A673 (cell line): ENCODE measurements at regions not wholly inside any gene's neighbourhood (a gene's known extent, or its start where the extent isn't known, plus 50 kb on each side); places are given as distances from the start of the nearest gene placed in this dataset.

Experiments used
- BruUV-seq: library from RNA; stranded (reverse); fragments of 400-500 nt; replicated peaks from 2 replicates; lab custom pipeline; 2021; lab: Mats Ljungman, UMichigan
- CTCF ChIA-PET: fragments of 300-600 bp; sonication (Branson Sonifier 250); formaldehyde crosslinking; loops from one replicate; lab custom pipeline; 2022; ENCODE audit warnings: antibody characterized with exemption; lab: Charles Lee
- POLR2A ChIA-PET: fragments of 300-600 bp; sonication (Branson Sonifier 250); formaldehyde crosslinking; loops from one replicate; lab custom pipeline; 2022; ENCODE audit warnings: antibody characterized with exemption; ENCODE audit not compliant: low non-redundant PET; lab: Charles Lee
- DNase-seq: peaks from one replicate; pipeline ENCODE4 v3.0.0-alpha.2; 2015; ENCODE audit warnings: low spot score
- H3K27ac ChIP-seq: fragments of 200-600 bp; sonication (generic); 2 replicates; pipeline ENCODE4 v1.5.1; 2016; ENCODE audit warnings: mixed run types, low read depth, mild to moderate bottlenecking, mixed read lengths, antibody characterized with exemption, low read length; ENCODE audit not compliant: poor library complexity, severe bottlenecking
- H3K27me3 ChIP-seq: fragments of 200-600 bp; sonication (generic); replicated peaks from 2 replicates; pipeline ENCODE4 v1.6.1; 2017; ENCODE audit warnings: mixed run types, low read depth, mild to moderate bottlenecking, mixed read lengths, antibody characterized with exemption, low read length; ENCODE audit not compliant: insufficient read depth, poor library complexity
- H3K36me3 ChIP-seq: fragments of 200-600 bp; sonication (generic); 2 replicates; pipeline ENCODE4 v1.6.1; 2016; ENCODE audit warnings: mixed run types, mild to moderate bottlenecking, mixed read lengths, antibody characterized with exemption, low read length; ENCODE audit not compliant: insufficient read depth, poor library complexity, severe bottlenecking
- H3K4me1 ChIP-seq: fragments of 200-600 bp; sonication (generic); 2 replicates; pipeline ENCODE4 v1.6.1; 2017; ENCODE audit warnings: mixed run types, mild to moderate bottlenecking, mixed read lengths, antibody characterized with exemption, low read length; ENCODE audit not compliant: insufficient read depth, poor library complexity, severe bottlenecking
- H3K4me3 ChIP-seq: fragments of 200-600 bp; sonication (generic); 2 replicates; pipeline ENCODE4 v1.5.1; 2016; ENCODE audit warnings: low read depth, mixed run types, mild to moderate bottlenecking, mixed read lengths, low read length; ENCODE audit not compliant: poor library complexity, severe bottlenecking
- H3K9me3 ChIP-seq: fragments of 200-600 bp; sonication (generic); 2 replicates; pipeline ENCODE4 v1.6.1; 2016; ENCODE audit warnings: mixed run types, low read depth, mild to moderate bottlenecking, mixed read lengths, antibody characterized with exemption, low read length; ENCODE audit not compliant: poor library complexity, severe bottlenecking
- EZH2 ChIP-seq: fragments of 200-600 bp; sonication (generic); IDR thresholded peaks from 2 replicates; pipeline ENCODE4 v1.6.1; 2017; ENCODE audit warnings: borderline replicate concordance, low read depth, mild to moderate bottlenecking, mixed read lengths, antibody characterized with exemption, low read length; ENCODE audit not compliant: poor library complexity, severe bottlenecking
- intact Hi-C: fragments of 100-400 bp; cut with micrococcal nuclease; formaldehyde crosslinking; loops from one replicate; pipeline ENCODE4 v1.10.0; 2022; ENCODE audit not compliant: unreplicated experiment
- TF ChIP-seq, protein P1 (sequence below): fragments of 300-800, 200-600 bp; sonication (generic); conservative IDR thresholded peaks from 2 replicates; pipeline ENCODE4 v1.5.1; 2017; ENCODE audit warnings: low read depth, mild to moderate bottlenecking, antibody characterized with exemption, low read length, moderate library complexity, mixed read lengths

DNA sequence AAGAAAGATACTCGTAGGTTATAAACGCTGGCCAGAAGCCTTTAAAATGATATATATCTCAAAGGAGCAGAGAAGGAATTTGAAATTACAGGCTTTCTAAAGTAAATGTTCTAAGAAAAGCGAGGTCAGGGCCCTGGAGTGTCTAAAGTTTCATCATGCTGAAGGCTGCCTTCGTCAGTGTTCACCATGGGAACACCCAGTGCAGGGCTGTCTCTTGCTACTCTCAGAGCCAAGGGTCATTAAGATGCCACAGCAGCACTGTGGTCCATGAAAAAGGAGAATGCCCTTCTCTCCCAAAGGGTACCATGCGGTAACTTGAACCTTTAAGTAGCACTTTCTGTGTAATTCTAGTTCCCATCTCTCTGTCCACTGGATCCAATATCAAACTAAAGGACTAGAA is 174.5 kb upstream of the NWD2 start:
- no peaks in the 10 kb centered on the region for H3K4me1 ChIP-seq
- no TSS peak for BruUV-seq
- intact Hi-C loops, result no loop called here
- H3K36me3 ChIP-seq, result no peaks in the 10 kb centered on the region
- POLR2A ChIA-PET, result no interaction called here
- DNase-seq, result no peak
- H3K9me3 ChIP-seq, result no peaks in the 10 kb centered on the region
- CTCF ChIA-PET, result no interaction called here
- H3K27ac ChIP-seq, result no peak overlapping the region
- no peak for TF ChIP-seq EZH2
- TF ChIP-seq, protein P1, sequence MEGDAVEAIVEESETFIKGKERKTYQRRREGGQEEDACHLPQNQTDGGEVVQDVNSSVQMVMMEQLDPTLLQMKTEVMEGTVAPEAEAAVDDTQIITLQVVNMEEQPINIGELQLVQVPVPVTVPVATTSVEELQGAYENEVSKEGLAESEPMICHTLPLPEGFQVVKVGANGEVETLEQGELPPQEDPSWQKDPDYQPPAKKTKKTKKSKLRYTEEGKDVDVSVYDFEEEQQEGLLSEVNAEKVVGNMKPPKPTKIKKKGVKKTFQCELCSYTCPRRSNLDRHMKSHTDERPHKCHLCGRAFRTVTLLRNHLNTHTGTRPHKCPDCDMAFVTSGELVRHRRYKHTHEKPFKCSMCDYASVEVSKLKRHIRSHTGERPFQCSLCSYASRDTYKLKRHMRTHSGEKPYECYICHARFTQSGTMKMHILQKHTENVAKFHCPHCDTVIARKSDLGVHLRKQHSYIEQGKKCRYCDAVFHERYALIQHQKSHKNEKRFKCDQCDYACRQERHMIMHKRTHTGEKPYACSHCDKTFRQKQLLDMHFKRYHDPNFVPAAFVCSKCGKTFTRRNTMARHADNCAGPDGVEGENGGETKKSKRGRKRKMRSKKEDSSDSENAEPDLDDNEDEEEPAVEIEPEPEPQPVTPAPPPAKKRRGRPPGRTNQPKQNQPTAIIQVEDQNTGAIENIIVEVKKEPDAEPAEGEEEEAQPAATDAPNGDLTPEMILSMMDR, result no peak
- H3K4me3 ChIP-seq, result no peak overlapping the region
- H3K27me3 ChIP-seq, result no peaks in the 10 kb centered on the region

DNA sequence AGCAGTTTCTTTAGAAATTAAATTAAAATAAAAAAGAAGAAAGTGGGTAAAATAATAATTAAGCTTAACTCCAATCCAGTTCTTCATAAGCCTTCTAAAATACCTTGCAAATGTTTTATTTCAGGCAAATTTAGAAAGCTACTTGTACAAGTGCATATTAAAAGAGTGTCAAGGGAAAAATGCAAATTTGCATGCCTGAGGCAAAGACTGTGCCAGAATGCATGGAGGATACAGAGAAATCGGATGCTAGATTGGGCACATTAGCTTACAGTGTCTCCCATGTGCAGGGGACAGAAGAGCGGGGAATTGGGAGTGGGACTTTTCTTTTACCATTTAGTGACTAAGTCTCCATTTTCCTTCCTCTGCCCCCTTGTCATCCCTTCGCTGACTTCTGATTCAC is 173.0 kb upstream of the NWD2 start:
- Histone ChIP-seq H3K9me3 (no peaks in the 10 kb centered on the region), H3K36me3 (no peaks in the 10 kb centered on the region), H3K27me3 (no peaks in the 10 kb centered on the region), H3K4me3 (no peak overlapping the region), H3K27ac (no peak overlapping the region), H3K4me1 (no peaks in the 10 kb centered on the region)
- ChIA-PET CTCF (no interaction called here), POLR2A (no interaction called here)
- intact Hi-C loops, result no loop called here
- no peak for DNase-seq
- TF ChIP-seq, protein P1, result no peak
- no peak for TF ChIP-seq EZH2
- BruUV-seq, result no TSS peak

DNA sequence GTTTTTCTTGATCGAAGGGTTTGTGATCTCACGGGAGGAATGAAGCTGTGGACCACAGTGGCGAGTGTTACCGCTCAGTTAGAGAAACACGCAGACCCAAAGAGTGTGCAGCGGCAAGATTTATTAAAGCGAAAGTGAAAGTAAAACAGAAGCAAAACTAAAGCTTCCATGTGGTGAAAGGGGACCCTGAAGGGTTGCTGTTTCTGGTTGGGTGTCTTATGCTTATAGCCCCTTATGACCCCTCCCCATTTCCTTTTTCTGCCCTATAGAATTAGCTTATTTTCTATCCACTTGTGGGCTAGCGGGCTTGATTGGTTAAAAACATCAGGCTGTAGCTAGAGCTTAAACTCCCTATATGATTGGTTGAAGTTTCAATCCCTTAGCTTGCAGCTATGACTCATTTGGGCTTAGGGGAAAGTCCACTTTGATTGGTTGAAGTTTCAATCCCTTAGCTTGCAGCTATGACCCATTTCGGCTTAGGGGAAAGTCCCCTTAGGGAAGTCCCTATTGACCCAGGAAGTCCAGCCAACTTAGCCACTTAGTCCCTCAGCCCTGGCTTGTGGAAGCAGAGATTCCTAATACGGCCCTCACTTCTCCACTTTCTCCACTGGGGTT is 171.2 kb upstream of the NWD2 start:
- no peaks in the 10 kb centered on the region for H3K4me1 ChIP-seq
- ChIA-PET CTCF (no interaction called here), POLR2A (no interaction called here)
- intact Hi-C loops, result no loop called here
- TF ChIP-seq, protein P1, result no peak
- TF ChIP-seq EZH2, result no peak
- peak; percentile 0 for DNase-seq
- no peaks in the 10 kb centered on the region for H3K27me3 ChIP-seq
- BruUV-seq, result no TSS peak
- H3K9me3 ChIP-seq, result no peaks in the 10 kb centered on the region
- H3K27ac ChIP-seq, result no peak overlapping the region
- no peaks in the 10 kb centered on the region for H3K36me3 ChIP-seq
- no peak overlapping the region for H3K4me3 ChIP-seq
